HEK293 (cell line): ENCODE measurements at regions not wholly inside any gene's neighbourhood (a gene's known extent, or its start where the extent isn't known, plus 50 kb on each side); places are given as distances from the start of the nearest gene placed in this dataset.
A peak's percentile ranks its signal among the peaks of the same experiment; 100 is the strongest.

ENCODE experiments used
- CTCF ChIA-PET: fragments of 350-600 bp; formaldehyde crosslinking; extraction: SDS; loops from one replicate; lab custom pipeline; 2021; ENCODE audit warnings: antibody characterized with exemption; lab: Yijun Ruan, JAX
- POLR2A ChIA-PET: fragments of 300-600 bp; formaldehyde crosslinking; extraction: SDS; loops from one replicate; lab custom pipeline; 2020; ENCODE audit warnings: antibody characterized with exemption, inconsistent platforms; lab: Yijun Ruan, JAX
- H3K27ac ChIP-seq: fragments of 200-500 bp; sonication (Bioruptor generic); 2 replicates; pipeline ENCODE4 v1.5.1; 2014; ENCODE audit warnings: low read depth, low read length, control low read depth, inconsistent platforms; ENCODE audit errors: extremely low read depth
- H3K36me3 ChIP-seq, 2 experiments: fragments of 200-500 bp in 1 of 2; sonication (Bioruptor generic) in 1 of 2; 1 replicate in 1 of 2; 2 replicates in 1 of 2; pipeline ENCODE4 v1.5.1; 2014 to 2017; ENCODE audit warnings: inconsistent platforms in 2 of 2, low read length in 2 of 2; ENCODE audit not compliant: control insufficient read depth in 2 of 2, insufficient read depth in 1 of 2
- H3K4me1 ChIP-seq: fragments of 200-500 bp; sonication (Bioruptor generic); 2 replicates; pipeline ENCODE4 v1.5.1; 2014; ENCODE audit warnings: mild to moderate bottlenecking, low read length, inconsistent platforms; ENCODE audit not compliant: control insufficient read depth, insufficient read depth
- H3K4me3 ChIP-seq: 2 replicates; pipeline ENCODE4 v1.5.1; 2011; ENCODE audit warnings: low read depth, mild to moderate bottlenecking, control low read depth, low read length, moderate library complexity
- H3K9me3 ChIP-seq: fragments of 200-500 bp; sonication (Bioruptor generic); 2 replicates; pipeline ENCODE4 v1.5.1; 2014; ENCODE audit warnings: low read depth, low read length, inconsistent platforms; ENCODE audit not compliant: control insufficient read depth, insufficient read depth
- GLIS2 ChIP-seq: fragments of 450-650 bp; formaldehyde crosslinking; IDR thresholded peaks from 2 replicates; pipeline ENCODE4 v1.5.1; 2016; ENCODE audit warnings: missing biosample characterization, missing genetic modification characterization
- HOXD13 ChIP-seq: sonication (generic); formaldehyde crosslinking; IDR thresholded peaks from 2 replicates; pipeline ENCODE4 v1.8.0; 2022; ENCODE audit warnings: missing genetic modification reagents, borderline replicate concordance
- TCF7L2 ChIP-seq: IDR thresholded peaks from 2 replicates; pipeline ENCODE4 v1.6.1; 2011; ENCODE audit warnings: low read depth, mild to moderate bottlenecking, inconsistent platforms, low read length, moderate library complexity, borderline replicate concordance
- ZBTB17 ChIP-seq: fragments of 450-650 bp; formaldehyde crosslinking; IDR thresholded peaks from 2 replicates; pipeline ENCODE4 v1.5.1; 2016; ENCODE audit warnings: missing biosample characterization, missing genetic modification characterization
- ZFP3 ChIP-seq: fragments of 450-650 bp; formaldehyde crosslinking; IDR thresholded peaks from 2 replicates; pipeline ENCODE4 v1.5.1; 2016; ENCODE audit warnings: low read depth, missing biosample characterization, missing genetic modification characterization
- ZNF19 ChIP-seq: fragments of 450-650 bp; formaldehyde crosslinking; IDR thresholded peaks from 2 replicates; pipeline ENCODE4; 2016; ENCODE audit warnings: missing biosample characterization, missing genetic modification characterization, low read depth
- ZNF221 ChIP-seq: fragments of 450-650 bp; formaldehyde crosslinking; IDR thresholded peaks from 2 replicates; pipeline ENCODE4 v1.5.1; 2017; ENCODE audit warnings: missing biosample characterization, missing genetic modification characterization, borderline replicate concordance
- ZNF292 ChIP-seq: fragments of 450-650 bp; formaldehyde crosslinking; IDR thresholded peaks from 2 replicates; pipeline ENCODE4 v1.5.1; 2016; ENCODE audit warnings: low read depth, missing biosample characterization, missing genetic modification characterization, borderline replicate concordance
- ZNF433 ChIP-seq: fragments of 450-650 bp; formaldehyde crosslinking; IDR thresholded peaks from 2 replicates; pipeline ENCODE4 v1.5.1; 2016; ENCODE audit warnings: missing biosample characterization, missing genetic modification characterization, low read depth
- ZNF510 ChIP-seq: fragments of 450-650 bp; formaldehyde crosslinking; IDR thresholded peaks from 2 replicates; pipeline ENCODE4 v1.5.1; 2018; ENCODE audit warnings: mild to moderate bottlenecking, missing genetic modification characterization, missing biosample characterization; ENCODE audit not compliant: insufficient replicate concordance
- ZNF544 ChIP-seq: fragments of 450-650 bp; formaldehyde crosslinking; IDR thresholded peaks from 2 replicates; pipeline ENCODE4 v1.5.0; 2017; ENCODE audit warnings: missing biosample characterization, missing genetic modification characterization
- ZNF600 ChIP-seq: fragments of 450-650 bp; formaldehyde crosslinking; IDR thresholded peaks from 2 replicates; pipeline ENCODE4 v1.5.1; 2016; ENCODE audit warnings: missing biosample characterization, missing genetic modification characterization
- ZNF624 ChIP-seq: fragments of 450-650 bp; formaldehyde crosslinking; IDR thresholded peaks from 2 replicates; pipeline ENCODE4 v1.5.1; 2017; ENCODE audit warnings: missing biosample characterization, missing genetic modification characterization
- ZNF658 ChIP-seq: fragments of 450-650 bp; formaldehyde crosslinking; IDR thresholded peaks from 2 replicates; pipeline ENCODE4; 2016; ENCODE audit warnings: missing biosample characterization, missing genetic modification characterization
- ZNF76 ChIP-seq: fragments of 450-650 bp; formaldehyde crosslinking; IDR thresholded peaks from 2 replicates; pipeline ENCODE4; 2016; ENCODE audit warnings: low read depth, missing biosample characterization, missing genetic modification characterization, borderline replicate concordance
- ZNF843 ChIP-seq: fragments of 450-650 bp; formaldehyde crosslinking; IDR thresholded peaks from 2 replicates; pipeline ENCODE4 v1.5.1; 2016; ENCODE audit warnings: missing biosample characterization, missing genetic modification characterization
- ZSCAN4 ChIP-seq: fragments of 450-650 bp; formaldehyde crosslinking; IDR thresholded peaks from 2 replicates; pipeline ENCODE4 v1.5.1; 2017; ENCODE audit warnings: missing biosample characterization, missing genetic modification characterization
- TF ChIP-seq, protein P1 (sequence below): fragments of 450-650 bp; formaldehyde crosslinking; IDR thresholded peaks from 2 replicates; pipeline ENCODE4 v1.5.1; 2016; ENCODE audit warnings: missing biosample characterization, missing genetic modification characterization
- TF ChIP-seq, protein P2 (sequence below): fragments of 450-650 bp; formaldehyde crosslinking; IDR thresholded peaks from 2 replicates; pipeline ENCODE4 v1.5.1; 2016; ENCODE audit warnings: missing biosample characterization, missing genetic modification characterization, low read depth

GRCh38 chr12:91785655-91786498 lies 359.8 kb downstream of the BTG1 start (continued):
- TF ChIP-seq TCF7L2 (no peak), ZNF624 (tag by site-specific recombination) (no peak), ZNF658 (tag by site-specific recombination) (no peak), ZNF544 (tag by site-specific recombination) (no peak), HOXD13 (CRISPR knock-in tag) (no peak)

GRCh38 chr12:91781114-91781513 lies 364.5 kb downstream of the BTG1 start:
- Histone ChIP-seq H3K9me3 (no peaks in the 10 kb centered on the region), H3K4me1 (no peaks in the 10 kb centered on the region), H3K27ac (no peak overlapping the region), H3K36me3 (no peaks in the 10 kb centered on the region)
- TF ChIP-seq, protein P1, sequence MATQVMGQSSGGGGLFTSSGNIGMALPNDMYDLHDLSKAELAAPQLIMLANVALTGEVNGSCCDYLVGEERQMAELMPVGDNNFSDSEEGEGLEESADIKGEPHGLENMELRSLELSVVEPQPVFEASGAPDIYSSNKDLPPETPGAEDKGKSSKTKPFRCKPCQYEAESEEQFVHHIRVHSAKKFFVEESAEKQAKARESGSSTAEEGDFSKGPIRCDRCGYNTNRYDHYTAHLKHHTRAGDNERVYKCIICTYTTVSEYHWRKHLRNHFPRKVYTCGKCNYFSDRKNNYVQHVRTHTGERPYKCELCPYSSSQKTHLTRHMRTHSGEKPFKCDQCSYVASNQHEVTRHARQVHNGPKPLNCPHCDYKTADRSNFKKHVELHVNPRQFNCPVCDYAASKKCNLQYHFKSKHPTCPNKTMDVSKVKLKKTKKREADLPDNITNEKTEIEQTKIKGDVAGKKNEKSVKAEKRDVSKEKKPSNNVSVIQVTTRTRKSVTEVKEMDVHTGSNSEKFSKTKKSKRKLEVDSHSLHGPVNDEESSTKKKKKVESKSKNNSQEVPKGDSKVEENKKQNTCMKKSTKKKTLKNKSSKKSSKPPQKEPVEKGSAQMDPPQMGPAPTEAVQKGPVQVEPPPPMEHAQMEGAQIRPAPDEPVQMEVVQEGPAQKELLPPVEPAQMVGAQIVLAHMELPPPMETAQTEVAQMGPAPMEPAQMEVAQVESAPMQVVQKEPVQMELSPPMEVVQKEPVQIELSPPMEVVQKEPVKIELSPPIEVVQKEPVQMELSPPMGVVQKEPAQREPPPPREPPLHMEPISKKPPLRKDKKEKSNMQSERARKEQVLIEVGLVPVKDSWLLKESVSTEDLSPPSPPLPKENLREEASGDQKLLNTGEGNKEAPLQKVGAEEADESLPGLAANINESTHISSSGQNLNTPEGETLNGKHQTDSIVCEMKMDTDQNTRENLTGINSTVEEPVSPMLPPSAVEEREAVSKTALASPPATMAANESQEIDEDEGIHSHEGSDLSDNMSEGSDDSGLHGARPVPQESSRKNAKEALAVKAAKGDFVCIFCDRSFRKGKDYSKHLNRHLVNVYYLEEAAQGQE (tag by site-specific recombination), result peak; percentile 90
- no peak for TF ChIP-seq ZNF843 (tag by site-specific recombination)
- TF ChIP-seq, all 188 proteins: peak for 1
- ChIA-PET CTCF (interaction anchor here (0.5 to 1.5 kb wide), 4 partner anchors 30 to 1835 kb away, joined by 3 to 4 read pairs (median 3); no protein-coding TSS in a partner anchor), POLR2A (no interaction called here)
- H3K4me3 ChIP-seq, result no peak overlapping the region

DNA sequence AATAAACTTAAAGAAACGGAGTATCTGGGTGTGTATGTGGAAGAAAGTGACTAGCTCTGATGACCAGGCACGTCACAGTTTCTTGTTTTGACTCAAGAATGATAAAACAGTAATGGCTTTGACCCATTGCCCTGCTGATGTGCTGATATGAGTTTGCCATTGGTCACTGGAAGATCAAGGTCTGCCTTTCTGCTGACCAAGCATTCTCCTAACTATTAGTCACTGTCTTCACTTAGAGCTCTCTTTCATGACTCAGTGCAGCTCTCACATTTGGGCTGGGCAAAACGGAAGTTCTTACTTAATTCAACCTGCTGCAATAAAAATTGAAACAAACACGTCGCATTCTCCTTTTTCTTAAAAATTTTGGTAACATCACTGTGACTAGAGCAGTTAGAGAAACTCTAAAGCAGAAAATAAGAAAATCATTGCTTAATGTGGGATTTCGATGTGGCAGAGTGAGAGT lies 366.7 kb downstream of the BTG1 start:
- no peaks in the 10 kb centered on the region for H3K4me1 ChIP-seq
- TF ChIP-seq TCF7L2, result peak; percentile 54; the same call in 1 of the 2 replicates
- TF ChIP-seq ZNF221 (tag by site-specific recombination), result no peak
- TF ChIP-seq ZSCAN4 (tag by site-specific recombination), result no peak
- H3K36me3 ChIP-seq, result no peaks in the 10 kb centered on the region
- no peak overlapping the region; the same call in 1 of the 2 replicates for H3K4me3 ChIP-seq
- H3K27ac ChIP-seq, result no peak overlapping the region
- CTCF ChIA-PET, result interaction anchor here (0.6 to 1.3 kb wide), 3 partner anchors 8 to 810 kb away, joined by 3 read pairs; no protein-coding TSS in a partner anchor
- H3K9me3 ChIP-seq, result no peaks in the 10 kb centered on the region
- POLR2A ChIA-PET, result interaction anchor here (1.3 to 1.6 kb wide), 3 partner anchors 15 to 367 kb away, joined by 3 to 11 read pairs (median 3); partner anchors contain the start of gene BTG1

DNA sequence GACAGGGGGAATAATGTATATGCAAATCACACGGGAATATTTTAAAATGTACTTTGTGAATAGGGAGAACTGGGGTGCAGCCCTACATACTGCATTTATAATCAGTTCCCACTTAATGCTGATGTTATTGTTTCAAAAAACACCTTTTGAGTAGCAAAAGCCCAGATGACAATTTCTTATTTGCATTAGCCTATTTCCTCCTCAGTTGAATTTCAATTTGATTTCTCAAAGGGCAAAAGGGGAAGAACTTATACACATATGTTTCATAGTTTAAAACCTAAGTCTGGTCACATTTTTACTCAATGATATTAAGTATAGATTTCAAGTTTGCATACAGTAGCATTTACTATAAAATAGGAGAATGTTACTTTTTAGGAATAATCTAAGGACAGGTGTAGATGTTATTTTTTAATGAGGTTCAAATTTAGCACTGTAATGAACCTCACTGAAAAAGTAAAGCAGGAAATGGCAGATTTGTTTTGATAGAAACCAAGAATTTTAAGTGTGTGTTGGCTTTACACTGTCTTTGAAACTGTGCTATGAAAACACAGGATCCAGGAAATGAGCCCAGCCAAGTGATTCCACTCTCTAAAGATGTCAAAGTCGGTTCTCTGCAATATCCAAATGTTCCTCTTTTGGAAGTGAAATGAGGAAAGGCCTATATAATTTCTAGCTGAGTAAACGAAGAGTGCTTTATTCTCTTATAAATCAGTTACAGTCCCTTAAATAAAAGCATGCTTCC lies 367.4 kb downstream of the BTG1 start:
- Histone ChIP-seq H3K27ac (no peak overlapping the region), H3K4me3 (no peak overlapping the region), H3K36me3 (no peaks in the 10 kb centered on the region), H3K9me3 (no peaks in the 10 kb centered on the region), H3K4me1 (no peaks in the 10 kb centered on the region)
- POLR2A ChIA-PET, result interaction anchor here (1.3 to 1.6 kb wide), 3 partner anchors 14 to 367 kb away, joined by 3 to 11 read pairs (median 3); partner anchors contain the start of gene BTG1
- CTCF ChIA-PET, result interaction anchor here (0.6 kb wide), 1 partner anchor 810 kb away, joined by 3 read pairs; no protein-coding TSS in a partner anchor
- TF ChIP-seq ZNF433 (tag by site-specific recombination) (no peak), GLIS2 (tag by site-specific recombination) (no peak), ZNF76 (no peak), ZNF292 (tag by site-specific recombination) (no peak), ZFP3 (tag by site-specific recombination) (no peak), ZNF600 (tag by site-specific recombination) (no peak), ZBTB17 (tag by site-specific recombination) (no peak), ZNF510 (no peak), ZNF19 (no peak)
- TF ChIP-seq, protein P2, sequence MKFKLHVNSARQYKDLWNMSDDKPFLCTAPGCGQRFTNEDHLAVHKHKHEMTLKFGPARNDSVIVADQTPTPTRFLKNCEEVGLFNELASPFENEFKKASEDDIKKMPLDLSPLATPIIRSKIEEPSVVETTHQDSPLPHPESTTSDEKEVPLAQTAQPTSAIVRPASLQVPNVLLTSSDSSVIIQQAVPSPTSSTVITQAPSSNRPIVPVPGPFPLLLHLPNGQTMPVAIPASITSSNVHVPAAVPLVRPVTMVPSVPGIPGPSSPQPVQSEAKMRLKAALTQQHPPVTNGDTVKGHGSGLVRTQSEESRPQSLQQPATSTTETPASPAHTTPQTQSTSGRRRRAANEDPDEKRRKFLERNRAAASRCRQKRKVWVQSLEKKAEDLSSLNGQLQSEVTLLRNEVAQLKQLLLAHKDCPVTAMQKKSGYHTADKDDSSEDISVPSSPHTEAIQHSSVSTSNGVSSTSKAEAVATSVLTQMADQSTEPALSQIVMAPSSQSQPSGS (tag by site-specific recombination), result no peak
